ENCODE measurements at regions not wholly inside any gene's neighbourhood (a gene's known extent, or its start where the extent isn't known, plus 50 kb on each side); places are given as distances from the start of the nearest gene placed in this dataset.

- DNase-seq, result no peak
Measured at GRCh38 chr7:46173476-46174195, 252.6 kb upstream of the IGFBP3 start.

DNA sequence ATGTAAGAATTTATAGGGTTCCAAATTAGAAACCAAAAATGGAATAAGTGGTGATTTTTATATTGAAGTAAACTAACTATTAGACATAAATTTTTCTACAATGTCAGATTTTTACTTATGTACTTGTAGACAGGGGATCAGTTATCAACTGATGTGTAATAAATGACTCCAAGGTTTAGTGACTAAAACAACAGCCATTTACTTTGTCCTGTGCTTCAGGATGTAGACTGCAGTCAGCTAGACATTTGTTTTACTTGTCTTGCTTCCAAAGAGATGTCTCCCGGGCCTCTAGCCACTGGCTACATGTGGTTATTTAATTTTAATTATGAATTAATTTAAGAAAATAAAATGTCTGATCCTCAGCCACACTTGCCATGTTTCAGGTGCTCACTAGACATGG lies 249.7 kb upstream of the IGFBP3 start:
- no peak for DNase-seq

DNA sequence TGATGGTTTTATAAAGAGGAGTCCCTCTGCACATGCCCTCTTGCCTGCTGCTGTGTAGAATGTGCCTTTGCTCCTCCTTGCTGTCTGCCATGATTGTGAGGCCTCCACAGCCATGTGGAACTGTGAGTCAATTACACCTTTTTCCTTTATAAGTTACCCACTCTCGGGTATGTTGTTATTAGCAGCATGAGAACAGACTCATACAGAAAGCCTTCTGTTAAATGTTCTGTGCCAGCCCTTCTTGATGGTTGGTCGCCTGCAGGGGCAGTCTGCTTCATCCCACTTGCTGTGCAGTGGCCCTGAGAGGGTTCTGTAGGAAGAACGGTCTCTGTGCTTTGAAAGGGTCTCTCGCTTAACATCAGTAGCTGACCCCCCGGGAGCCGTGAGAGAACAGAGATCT lies 248.9 kb upstream of the IGFBP3 start:
- no peak for DNase-seq

DNA sequence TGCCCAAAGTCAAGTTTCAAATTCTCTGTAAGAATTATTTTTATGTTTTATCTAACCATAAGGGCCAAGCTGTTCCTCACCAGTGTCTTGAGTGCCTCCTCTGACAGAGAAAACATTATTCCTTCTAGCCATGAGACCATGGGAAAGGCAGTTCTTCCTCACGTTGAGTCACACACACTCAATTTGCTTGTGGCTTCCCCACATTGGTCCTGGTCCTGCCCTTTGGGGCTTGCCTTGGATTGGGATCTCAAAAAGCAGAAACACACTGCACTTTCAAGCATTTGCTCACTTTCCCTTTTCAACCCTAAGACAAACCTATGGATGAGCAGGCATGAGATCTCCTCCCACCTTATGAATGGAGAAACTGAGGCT lies 248.3 kb upstream of the IGFBP3 start:
- DNase-seq, result no peak

DNA sequence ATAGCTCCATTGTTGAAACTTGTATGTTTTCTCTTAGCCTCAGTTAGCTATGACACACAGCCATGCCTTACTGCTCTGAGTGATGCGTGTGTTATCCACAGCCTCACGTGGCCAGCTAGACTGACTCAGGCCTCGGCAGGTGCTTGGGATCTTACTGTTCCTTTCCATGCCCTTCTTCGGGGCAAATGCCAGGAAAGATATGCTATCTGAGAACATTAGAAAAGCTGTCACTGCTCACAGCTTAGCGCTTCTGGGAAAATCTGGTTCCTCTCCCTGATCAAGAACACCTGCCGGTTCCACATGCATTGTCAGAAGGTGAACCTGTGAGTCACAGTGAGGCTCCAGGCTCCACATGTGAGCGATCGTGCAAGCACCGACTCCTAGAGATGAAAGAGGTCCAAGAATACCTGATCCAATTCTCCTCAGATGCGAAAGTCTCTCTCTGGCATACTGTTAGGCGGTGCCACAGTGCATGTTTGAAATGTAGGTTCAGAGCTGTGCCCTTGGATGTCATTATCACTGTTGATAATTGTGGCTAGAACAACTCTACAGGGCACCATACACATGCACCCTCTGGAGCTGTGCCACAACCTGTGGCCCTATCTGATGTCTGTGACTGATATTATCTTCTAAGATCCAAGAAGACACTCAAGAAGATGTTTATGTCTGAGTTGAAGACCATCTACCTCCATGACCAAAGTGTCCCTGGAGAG lies 247.8 kb upstream of the IGFBP3 start:
- no peak for DNase-seq

DNA sequence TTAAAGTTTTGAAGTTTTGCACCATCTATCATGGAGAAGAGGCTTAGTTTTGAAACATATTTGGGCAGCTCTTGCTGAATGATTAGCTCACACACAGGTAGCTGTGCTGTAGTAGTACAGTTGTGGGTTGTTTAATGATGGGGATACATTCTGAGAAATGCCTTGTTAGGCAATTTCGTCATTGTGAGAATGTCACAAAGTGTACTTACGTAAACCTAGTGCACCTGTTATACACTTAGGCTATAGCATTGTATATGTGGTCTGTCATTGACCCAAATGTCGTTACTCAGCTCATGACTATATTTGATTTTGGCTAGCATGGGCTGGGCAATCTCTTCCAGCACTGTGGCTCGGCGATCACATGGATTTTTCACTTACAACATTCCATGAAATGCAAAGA lies 247.2 kb upstream of the IGFBP3 start:
- DNase-seq, result no peak

GRCh38 chr7:46165276-46165675 lies 244.2 kb upstream of the IGFBP3 start:
- no peak for DNase-seq

GRCh38 chr7:46164629-46165028 lies 243.6 kb upstream of the IGFBP3 start:
- DNase-seq, result no peak

DNA sequence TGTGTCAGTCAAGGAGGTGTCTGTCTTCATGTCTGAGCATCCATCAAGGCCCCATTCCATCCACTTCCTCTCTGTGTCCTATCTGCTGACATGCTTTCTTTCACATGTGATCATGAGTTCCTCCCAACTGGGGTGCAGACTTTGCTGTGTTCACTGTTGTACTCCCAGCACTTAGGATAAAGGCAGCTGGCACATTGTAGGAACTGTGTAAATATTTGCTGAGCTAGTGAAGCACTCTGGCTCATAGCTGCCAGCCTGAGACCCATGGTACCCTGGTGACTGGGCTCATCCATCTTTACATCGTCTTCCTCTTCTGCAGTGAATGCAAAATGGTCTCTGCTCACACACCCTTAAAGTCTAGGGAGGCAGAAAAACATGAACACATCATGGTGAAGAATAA lies 242.2 kb upstream of the IGFBP3 start:
- DNase-seq, result no peak

DNA sequence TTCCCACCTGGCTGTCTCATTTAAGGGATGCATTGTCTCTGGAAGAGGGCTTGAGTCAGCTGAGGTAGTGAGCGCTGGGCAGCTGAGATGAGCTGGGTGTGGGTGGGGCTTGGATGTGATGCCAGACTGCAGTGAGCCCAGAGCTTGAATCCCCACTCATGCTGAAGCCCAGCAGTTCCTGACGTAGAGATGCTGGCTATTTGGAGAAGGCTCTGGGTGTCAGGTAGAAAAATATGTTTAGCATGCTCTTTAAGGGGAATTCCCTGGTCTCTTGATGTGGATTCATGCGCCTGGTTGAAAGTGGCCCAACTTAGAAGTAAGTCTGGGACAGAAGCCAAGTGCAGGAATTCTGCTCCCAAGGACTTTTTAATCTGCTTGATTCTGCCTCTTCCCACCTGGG lies 241.5 kb upstream of the IGFBP3 start:
- DNase-seq, result no peak

- DNase-seq, result no peak
Measured at GRCh38 chr7:46160861-46161260, 239.8 kb upstream of the IGFBP3 start.

- no peak for DNase-seq
Measured at GRCh38 chr7:46157931-46158330, 236.9 kb upstream of the IGFBP3 start.

DNA sequence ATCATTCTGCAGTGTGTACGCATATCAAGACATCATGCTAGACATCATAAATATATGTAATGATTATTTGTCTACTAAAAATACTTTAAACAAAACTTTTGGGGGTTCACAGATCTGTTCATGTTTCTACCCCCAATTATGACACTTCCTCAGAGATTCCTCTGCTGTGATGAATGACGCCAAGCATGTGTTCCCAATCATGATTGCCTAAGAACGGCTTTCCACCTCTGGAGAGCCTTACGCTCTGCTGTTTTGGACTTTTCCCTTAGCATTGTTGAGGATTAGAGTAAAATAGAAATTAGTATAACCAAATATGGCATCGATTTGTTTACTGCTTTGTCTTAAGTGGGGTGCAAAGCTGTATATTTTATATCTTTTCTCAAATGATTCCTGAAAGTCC lies 236.3 kb upstream of the IGFBP3 start:
- no peak for DNase-seq

DNA sequence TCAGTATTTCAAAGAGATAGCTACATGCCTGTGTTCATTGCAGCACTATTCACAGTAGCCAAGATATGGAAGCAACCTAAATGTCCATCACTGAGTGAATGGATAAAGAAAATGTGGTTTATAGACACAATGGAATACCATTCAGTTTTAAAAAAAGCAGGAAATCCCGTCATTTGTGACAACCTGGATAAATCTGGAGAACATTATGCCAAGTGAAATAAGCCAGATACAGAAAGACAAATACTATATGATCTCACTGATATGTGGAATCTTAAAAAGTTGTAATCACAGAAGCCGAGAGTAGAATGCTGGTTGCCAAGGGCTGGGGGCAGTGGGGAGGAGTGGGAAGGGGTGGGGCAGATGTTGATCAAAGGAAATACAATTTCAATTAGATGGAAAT lies 235.8 kb upstream of the IGFBP3 start:
- DNase-seq, result no peak

DNA sequence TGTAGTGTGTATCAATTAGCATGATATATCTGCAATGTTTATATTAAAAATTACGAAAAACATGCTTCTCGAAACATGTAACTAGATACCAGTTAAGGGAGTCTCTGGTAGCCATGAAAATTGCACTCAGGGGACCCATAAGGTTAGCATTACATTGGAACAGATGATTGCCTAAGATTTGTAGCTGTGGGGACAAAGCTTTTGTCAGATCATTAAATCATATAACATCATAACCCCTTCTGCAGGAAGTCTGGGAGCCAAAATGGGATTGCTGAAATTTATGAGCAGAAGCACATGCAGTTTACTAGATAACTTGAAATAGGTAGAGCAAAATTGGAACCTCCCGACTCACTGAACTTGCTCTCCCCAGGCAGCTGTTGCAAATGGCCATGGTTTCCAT lies 235.0 kb upstream of the IGFBP3 start:
- no peak for DNase-seq

GRCh38 chr7:46155367-46155766 lies 234.3 kb upstream of the IGFBP3 start:
- DNase-seq, result no peak

DNA sequence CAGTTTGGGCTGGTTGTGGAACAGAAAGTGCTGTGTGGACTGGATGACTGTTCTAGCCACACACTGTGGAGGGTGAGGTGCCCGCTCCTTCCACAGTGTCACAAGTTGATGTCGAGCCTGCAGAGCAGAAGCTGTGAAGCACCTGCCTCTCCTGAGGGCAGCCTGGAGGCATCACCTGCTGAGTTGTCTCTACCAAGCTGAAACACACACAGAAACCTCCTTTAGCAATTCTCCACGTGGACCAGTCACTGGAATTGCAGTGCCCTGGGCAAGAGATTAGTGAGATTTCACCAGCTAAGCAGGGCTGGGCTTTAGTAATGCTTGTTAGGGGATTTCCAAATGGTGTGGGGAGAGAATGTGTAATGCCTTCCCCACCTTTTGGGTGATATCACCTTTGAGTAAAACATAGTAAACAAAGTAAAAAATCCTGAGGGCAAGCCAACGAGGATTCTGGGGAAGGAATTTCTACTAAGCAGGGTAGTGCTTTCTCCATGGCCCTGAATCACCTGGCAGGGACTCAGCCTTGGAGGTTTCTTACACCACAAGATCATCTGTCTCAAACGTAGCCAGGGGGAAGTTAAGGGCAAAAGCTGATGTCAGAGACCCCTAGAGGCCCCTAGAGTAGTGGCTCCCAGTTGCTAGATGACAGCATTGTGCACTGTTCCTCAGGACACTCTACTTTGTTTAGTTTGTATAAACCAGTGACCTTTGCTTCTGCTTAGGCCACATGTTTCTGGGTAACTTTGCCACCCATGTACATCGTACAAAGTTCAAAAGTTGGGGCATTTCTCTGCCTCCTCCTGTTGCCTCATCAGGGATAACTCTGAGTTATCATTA lies 233.1 kb upstream of the IGFBP3 start:
- no peak for DNase-seq

DNA sequence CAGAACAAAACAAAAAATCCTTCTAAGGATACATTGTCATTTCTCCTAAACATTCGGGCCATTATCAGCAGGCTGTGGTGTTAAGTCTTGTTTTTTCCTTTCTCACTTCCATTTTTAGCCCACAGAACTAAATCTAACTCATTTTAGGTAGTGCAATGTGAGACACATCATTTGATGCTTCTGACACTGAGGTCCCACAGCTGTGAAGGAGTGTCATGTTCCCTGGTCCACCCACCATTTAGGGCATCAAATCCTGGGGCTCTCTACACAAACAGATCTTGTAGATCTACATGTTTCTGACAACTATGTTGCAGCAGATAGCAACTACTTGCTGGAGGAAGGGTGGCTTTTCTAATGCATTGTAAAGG lies 232.5 kb upstream of the IGFBP3 start:
- no peak for DNase-seq

DNA sequence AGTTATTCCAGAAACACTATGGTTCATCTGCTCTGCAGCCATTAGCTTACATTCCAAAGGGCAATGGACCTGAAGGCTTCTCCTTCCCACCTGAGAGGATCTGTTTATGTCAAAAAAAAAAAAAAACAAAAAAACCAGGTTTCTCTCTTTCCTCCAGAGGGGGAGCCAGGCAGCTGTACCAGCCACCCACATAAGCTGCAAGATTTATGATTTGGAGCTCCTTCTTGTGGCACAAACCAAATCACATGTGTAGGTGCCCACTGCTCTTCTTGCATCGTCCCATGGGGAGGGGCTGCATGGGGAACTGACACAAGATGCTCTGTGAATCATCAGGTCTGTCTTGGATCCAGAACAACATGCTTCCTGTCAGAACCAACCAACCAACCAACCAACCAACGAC lies 231.6 kb upstream of the IGFBP3 start:
- DNase-seq, result no peak

- no peak for DNase-seq
Measured at GRCh38 chr7:46150721-46151120, 229.6 kb upstream of the IGFBP3 start.

GRCh38 chr7:46150202-46150601 lies 229.1 kb upstream of the IGFBP3 start:
- no peak for DNase-seq

GRCh38 chr7:46147871-46148270 lies 226.8 kb upstream of the IGFBP3 start:
- no peak for DNase-seq

GRCh38 chr7:46146454-46147255 lies 225.6 kb upstream of the IGFBP3 start:
- DNase-seq, result no peak

Measured in activated naive CD4-positive, alpha-beta T cell treated with anti-CD3 and anti-CD28 coated beads, Interleukin-2, amount 50 U/mL, for 16 hours (primary cell).